IPS DF 4.7 (cell line): ENCODE measurements at regions not wholly inside any gene's neighbourhood (a gene's known extent, or its start where the extent isn't known, plus 50 kb on each side); places are given as distances from the start of the nearest gene placed in this dataset.

ENCODE experiments used
- DNase-seq: peaks from one replicate; pipeline ENCODE4 v3.0.0-alpha.2; 2013; ENCODE audit warnings: low spot score; ENCODE audit errors: extremely low read depth

DNA sequence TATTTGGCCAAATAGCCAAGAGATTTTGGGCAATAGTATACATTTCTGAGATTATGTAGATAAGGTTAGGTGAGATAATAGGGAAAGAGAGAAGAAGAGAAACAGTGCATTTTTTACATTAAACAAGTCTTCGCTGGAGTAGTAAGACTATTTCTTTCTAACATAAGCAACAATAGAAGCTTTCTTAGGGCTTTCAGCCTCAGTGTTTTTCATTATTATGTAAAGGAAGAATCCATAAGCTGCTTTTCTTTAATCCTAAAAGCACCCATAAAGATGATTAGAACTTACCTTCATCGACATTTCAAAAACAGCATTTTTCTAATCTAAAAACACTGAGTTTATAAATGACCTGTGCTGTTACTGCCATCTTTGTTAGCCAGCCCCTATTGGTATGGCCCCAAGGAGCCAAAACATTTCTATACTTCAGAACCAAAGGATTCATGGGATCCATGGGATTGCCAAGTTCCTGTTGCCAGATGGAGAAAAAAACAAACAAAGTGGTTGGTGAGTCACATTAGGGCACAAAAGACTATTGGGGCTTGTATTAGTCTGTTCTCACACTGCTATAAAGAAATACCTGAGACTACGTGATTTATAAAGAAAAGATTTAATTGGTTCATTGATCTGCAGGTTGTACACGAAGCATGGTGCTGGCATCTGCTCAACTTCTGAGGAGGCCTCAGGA lies 88.2 kb downstream of the SCG2 start:
- DNase-seq: no peak

- DNase-seq: no peak
Measured at GRCh38 chr2:223519471-223519870, 82.7 kb downstream of the SCG2 start.

- DNase-seq: no peak
Measured at GRCh38 chr2:223522796-223523195, 79.4 kb downstream of the SCG2 start.

DNA sequence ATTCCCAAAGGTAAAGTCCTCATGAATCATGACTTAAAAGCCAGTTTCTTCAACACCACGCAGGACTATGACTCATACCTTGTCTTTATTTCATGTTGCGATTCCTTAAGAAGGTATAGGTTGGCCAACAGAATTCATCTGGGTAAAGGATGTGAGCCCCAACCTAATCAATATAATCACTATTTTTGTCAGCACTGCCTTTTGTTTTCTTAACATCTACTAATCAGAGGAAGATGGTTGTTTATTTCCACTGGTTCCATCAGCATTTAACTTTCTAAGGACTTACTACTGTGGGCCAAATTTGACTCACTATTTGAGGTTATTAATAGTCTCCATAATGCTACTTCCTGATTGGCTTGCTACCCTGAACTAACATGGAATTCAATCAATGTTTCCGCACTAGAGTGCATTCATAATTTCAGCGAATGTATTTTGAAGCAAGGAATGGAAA lies 78.6 kb downstream of the SCG2 start:
- DNase-seq: no peak

DNA sequence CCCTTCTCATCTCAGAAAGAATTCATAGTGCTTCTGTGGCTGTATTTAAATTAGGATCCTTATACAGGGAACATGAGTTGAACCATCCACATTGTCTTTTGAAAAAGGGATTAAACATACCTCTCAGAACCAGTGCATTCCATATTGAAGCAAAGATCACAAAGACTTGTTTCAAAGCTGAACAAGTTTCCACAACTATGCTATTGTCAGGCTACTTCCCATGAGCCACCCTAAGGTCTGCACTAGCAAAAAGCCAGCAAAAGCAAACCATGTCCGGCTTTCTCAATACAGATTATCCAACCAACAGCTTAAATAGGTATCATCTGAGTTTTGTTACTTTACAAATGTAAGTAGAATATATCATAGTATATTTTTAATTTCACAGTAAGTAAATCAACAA lies 78.1 kb downstream of the SCG2 start:
- no peak for DNase-seq

DNA sequence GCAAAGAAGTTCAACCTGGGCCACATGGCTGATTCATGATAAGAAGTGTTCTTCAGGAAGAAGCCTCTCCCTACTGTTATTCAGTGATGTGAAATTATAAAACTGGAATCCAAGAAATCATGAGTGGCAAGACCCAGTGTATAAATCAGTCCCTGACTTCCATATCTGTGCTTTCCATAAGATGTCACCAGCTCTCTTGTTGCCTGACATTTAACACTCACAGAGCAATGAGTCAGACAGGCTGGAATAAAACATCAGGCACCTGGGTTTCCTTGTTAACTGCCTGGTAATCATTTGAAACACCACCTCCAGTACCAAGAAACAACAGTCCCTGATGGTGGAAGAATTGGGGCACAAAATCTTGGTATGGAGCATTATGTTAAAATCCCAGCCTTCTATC lies 76.1 kb downstream of the SCG2 start:
- DNase-seq: no peak

DNA sequence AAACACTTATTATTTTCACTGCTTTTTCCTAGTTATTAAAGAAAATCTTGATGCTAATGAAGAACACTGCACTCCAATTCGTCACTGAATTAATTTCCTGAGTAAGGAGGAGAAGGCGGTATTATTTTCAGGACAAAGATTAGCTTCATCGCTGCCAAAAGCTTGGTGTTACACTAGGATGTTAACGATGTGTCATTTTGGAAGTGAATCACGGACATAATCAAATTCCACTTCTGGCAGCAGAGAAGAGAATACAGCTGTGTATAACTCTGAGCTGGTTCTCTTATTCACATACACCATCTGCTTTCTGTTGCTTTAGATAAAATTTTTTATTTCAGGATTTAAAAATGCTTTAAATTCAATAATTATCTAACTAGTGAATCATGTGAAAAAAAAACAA lies 74.1 kb downstream of the SCG2 start:
- no peak for DNase-seq

- no peak for DNase-seq
Measured at GRCh38 chr2:223529696-223530095, 72.5 kb downstream of the SCG2 start.

DNA sequence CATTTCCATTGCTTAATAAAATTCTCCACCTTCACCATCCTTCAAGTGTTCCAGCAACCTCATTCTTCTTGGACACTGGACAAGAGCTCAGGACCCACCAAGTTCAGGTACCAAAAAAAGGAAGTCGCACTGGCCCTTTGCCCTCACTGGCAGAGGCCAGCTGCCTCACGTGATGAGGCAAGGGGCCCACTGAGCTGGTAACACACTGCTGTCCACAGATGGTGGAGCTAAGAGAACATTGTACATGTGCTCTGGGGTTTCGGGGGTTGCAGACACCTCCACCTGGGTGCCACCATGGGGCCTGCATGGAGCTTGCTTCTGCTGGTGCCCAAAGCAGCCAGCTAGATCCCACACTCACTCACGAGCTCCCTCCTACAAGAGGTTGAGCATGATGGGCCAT lies 71.3 kb downstream of the SCG2 start:
- no peak for DNase-seq

GRCh38 chr2:223532161-223532560 lies 70.0 kb downstream of the SCG2 start:
- DNase-seq: no peak

DNA sequence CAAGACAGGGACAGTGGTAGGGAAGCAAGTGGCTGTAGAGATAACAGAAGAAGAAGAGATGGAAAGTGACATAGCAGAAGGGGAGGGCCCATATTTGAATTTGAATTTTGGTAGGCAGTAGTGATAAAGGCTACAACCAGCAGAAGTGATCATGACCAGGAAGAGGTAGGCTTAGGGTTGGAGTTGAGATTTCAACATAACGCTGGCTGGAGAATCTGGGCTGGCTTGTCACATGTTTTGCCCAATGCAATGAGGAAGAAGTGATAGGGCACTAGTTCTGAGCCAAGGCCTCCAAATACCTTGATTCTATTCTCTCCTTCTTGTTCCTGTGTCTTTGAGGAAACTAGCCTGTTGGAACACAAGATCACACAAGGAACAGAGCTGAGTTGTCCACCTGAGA lies 69.4 kb downstream of the SCG2 start:
- DNase-seq: no peak

DNA sequence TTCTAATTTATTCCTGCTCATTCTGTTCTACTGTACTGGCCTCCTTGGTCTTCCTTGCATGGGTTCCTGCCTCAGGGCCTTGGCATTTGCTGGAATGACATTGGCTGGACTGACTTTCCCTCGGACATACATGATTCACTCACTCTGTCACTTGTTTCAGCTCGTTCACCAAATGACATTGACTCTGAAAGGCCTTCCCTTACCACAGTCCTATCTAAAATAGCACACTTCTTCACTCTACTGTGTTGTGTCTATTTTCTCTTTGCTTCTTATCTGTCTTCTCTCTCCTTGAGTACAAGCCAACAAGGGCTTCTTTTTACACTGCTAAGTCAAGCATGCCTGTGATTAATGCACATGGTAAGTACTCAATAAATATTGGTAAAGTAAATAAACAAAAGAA lies 65.6 kb downstream of the SCG2 start:
- DNase-seq: no peak

- no peak for DNase-seq
Measured at GRCh38 chr2:223537115-223537514, 65.0 kb downstream of the SCG2 start.

DNA sequence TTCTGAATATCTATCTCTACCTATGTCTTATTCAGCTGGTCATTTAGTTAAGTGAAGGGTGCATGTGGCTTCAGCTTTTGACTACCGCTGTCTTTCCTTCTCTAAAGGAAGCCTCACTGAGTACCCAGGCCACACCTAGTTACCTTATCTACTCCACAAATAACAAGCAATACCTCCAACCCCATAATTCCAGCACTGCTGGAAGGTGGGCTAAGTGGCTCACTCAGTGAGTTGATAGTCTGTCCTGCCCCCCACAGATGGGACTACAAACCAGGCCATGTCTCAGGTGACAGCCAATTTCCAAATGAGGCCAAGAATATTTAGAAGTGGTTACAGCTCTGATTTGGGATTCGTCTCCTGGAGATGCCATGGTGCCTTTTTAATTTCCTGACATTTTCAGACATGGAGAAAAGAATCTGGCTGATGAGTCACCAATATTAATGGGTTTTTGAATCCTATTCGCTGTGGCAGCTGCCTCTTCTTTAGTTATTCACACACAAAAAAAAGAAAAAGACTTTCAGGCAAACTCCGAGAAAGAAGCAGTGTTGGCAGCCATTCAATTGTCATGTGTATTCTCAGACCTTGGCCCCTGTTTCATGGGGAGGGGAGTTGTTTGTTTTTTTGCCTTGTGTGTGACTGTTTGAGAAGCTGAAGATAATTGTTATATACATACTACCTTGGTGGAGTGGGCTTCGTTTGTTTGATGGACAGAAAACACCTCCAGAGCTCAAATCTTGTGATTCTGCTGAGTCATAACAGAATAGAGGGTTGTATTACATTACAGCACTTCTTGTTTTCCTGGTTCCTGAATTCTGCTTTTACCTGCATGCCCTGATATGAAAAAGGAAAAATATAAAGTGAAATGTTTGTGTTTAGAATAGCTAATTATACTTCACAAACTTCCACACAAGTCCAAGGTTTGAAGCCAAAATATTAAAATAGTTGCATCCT lies 64.2 kb downstream of the SCG2 start:
- DNase-seq: no peak

DNA sequence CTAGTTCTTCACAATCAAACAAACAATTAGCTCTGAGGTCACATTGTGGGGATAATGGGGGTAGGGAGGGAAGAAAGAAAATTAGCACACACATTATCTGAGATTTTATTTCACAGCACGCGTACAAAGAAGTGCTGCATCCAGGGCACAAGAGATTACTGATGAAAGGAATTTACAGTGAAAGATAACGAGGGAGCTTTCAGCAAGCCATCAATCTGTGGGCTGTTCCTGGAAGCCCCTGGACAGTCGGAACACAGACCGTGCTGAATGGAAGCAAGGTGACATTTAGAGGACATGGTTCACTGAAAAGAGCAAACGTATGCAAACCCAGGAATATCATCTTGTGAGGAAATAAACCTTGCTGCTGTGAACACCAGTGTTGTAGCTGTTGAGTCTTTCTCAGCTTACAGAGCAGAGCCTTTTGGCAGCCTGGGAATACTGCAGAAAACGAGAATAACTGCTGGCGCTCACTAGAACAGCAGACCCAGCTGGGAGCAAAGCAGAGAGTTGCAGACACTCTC lies 63.2 kb downstream of the SCG2 start:
- DNase-seq: no peak

- DNase-seq: no peak
Measured at GRCh38 chr2:223541546-223541945, 60.6 kb downstream of the SCG2 start.

- no peak for DNase-seq
Measured at GRCh38 chr2:223542501-223542900, 59.7 kb downstream of the SCG2 start.

DNA sequence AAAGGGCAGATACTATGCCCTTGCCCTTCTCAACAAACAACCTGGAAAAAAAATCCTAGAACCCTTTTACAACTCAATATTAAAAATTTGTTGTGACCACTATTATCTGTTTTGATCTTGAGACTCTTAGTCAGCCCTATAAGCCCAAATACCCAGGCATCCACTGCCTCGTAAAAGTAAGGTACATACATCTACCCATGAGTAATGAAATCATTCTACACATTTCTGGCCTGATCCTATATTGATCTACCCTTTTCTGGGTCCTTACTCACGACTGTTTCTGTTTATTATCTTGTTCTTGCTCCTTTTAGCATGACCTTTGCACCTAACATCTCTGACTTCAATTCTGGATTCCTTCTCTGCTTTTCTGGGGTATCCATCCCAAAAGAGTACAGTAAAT lies 56.8 kb downstream of the SCG2 start:
- DNase-seq: no peak

- no peak for DNase-seq
Measured at GRCh38 chr2:223545830-223546229, 56.3 kb downstream of the SCG2 start.
